ENCODE measurements at regions not wholly inside any gene's neighbourhood (a gene's known extent, or its start where the extent isn't known, plus 50 kb on each side); places are given as distances from the start of the nearest gene placed in this dataset.

DNA sequence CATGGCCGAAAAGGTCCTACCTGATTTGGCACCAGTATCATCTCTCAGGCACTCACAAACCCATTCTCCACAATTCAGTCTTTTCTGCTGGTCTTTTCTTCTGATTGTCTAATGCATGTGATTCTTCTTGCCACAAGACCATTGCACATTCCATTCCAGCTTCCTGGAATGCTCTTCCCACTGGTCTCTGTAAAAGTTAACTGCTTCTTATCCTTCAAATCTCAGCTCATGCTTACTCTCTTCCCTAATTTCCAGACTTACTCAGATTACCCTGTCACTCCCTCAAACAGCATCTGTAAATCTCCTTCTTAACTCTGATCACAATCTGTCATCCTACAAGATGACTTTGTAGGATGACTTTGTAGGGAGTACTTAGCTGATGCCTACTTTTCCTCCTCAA is 320.2 kb downstream of the MAP2K6 start:
- ChIA-PET CTCF (interaction anchor here (0.9 to 2.6 kb wide), 2 partner anchors 125 to 209 kb away, joined by 3 to 7 read pairs; no protein-coding TSS in a partner anchor), POLR2A (no interaction called here)
- TF ChIP-seq, protein P1, sequence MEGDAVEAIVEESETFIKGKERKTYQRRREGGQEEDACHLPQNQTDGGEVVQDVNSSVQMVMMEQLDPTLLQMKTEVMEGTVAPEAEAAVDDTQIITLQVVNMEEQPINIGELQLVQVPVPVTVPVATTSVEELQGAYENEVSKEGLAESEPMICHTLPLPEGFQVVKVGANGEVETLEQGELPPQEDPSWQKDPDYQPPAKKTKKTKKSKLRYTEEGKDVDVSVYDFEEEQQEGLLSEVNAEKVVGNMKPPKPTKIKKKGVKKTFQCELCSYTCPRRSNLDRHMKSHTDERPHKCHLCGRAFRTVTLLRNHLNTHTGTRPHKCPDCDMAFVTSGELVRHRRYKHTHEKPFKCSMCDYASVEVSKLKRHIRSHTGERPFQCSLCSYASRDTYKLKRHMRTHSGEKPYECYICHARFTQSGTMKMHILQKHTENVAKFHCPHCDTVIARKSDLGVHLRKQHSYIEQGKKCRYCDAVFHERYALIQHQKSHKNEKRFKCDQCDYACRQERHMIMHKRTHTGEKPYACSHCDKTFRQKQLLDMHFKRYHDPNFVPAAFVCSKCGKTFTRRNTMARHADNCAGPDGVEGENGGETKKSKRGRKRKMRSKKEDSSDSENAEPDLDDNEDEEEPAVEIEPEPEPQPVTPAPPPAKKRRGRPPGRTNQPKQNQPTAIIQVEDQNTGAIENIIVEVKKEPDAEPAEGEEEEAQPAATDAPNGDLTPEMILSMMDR (IDR thresholded peaks at IDR 0.05; ENCODE audit: low read depth, low read length), result no peak
- Histone ChIP-seq H3K27me3 (ENCODE audit: control insufficient read depth, insufficient read depth, low read length) (no peaks in the 10 kb centered on the region), H3K9me3 (ENCODE audit: control insufficient read depth, insufficient read depth, low read length) (no peaks in the 10 kb centered on the region), H3K27ac (ENCODE audit: low read depth, low read length) (no peak overlapping the region), H3K4me3 (ENCODE audit: low read depth, low read length) (no peak overlapping the region)
- DNase-seq (ENCODE audit: low read depth, low spot score), result no peak

DNA sequence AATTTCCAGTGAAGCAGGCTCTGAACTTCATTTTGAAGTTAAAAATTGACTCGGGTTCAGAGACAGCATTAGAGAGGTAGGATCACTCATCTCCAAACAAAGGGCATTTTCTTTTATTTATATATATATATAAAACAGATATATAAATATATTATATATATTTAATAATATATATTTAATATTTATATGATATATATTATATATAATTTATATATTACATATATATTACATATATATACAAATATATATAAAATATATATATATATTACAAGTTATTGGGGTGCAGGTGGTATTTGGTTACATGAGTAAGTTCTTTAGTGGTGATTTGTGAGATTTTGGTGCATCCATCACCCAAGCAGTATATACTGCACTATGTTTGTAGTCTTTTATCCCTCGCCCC is 320.8 kb downstream of the MAP2K6 start:
- Histone ChIP-seq H3K4me3 (ENCODE audit: low read depth, low read length) (no peak overlapping the region), H3K27me3 (ENCODE audit: control insufficient read depth, insufficient read depth, low read length) (no peaks in the 10 kb centered on the region), H3K9me3 (ENCODE audit: control insufficient read depth, insufficient read depth, low read length) (no peaks in the 10 kb centered on the region), H3K27ac (ENCODE audit: low read depth, low read length) (no peak overlapping the region)
- ChIA-PET CTCF (no interaction called here), POLR2A (no interaction called here)
- TF ChIP-seq, protein P1 (IDR thresholded peaks at IDR 0.05; ENCODE audit: low read depth, low read length), result no peak
- no peak for DNase-seq (ENCODE audit: low read depth, low spot score)

DNA sequence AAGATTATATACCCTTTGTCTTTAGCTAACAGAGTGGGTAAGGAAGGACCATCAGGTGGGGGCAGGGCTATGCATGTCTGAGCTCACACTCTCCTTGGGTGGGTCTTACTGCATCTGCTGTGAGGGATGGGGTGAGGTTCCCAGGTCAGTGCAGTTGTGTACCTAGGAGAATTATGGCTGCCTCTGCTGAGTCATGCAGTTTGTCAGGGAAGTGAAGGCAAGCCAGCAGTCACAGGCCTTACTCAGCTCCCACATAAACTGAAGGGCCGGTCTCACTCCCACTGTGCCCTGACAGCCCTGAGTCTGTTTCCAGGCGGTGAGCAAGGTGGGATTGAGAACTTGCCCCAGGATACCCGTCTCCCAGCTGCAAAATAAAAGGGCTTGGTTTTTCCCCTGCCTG is 328.6 kb downstream of the MAP2K6 start:
- DNase-seq (ENCODE audit: low read depth, low spot score), result no peak
- H3K9me3 ChIP-seq (ENCODE audit: control insufficient read depth, insufficient read depth, low read length), result no peaks in the 10 kb centered on the region
- H3K27ac ChIP-seq (ENCODE audit: low read depth, low read length), result no peak overlapping the region
- ChIA-PET POLR2A (no interaction called here), CTCF (no interaction called here)
- H3K4me3 ChIP-seq (ENCODE audit: low read depth, low read length), result no peak overlapping the region
- TF ChIP-seq, protein P1 (IDR thresholded peaks at IDR 0.05; ENCODE audit: low read depth, low read length), result no peak
- H3K27me3 ChIP-seq (ENCODE audit: control insufficient read depth, insufficient read depth, low read length), result no peaks in the 10 kb centered on the region

DNA sequence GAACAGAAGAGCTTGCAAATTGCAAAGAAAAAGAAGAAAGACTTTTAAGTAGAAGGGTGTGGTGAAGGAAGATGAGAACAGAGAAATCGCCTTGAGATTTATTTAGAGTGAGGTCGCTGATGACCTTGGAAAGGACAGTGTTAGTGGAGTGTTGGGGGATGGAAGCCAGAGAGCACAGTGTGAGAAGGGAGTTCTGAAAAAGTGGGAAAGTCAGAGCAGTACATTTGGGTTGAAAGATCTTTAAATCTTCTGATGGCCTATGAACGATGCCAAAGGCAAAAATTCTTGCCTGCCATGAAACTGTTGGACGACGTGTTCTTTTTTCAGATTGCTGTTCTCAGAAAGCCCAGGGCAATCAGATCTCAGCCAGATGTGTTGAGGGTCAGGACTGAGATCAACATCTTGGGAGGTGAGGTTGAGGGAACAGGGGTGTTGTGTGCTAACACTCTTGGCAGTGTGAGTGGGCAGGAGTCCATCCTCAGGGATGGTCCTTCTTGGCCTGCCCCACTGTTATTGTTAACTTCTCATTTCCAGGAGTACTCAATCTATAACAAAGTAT is 330.1 kb downstream of the MAP2K6 start:
- H3K27me3 ChIP-seq (ENCODE audit: control insufficient read depth, insufficient read depth, low read length), result no peaks in the 10 kb centered on the region
- POLR2A ChIA-PET, result no interaction called here
- CTCF ChIA-PET, result no interaction called here
- H3K27ac ChIP-seq (ENCODE audit: low read depth, low read length), result no peak overlapping the region
- no peaks in the 10 kb centered on the region for H3K9me3 ChIP-seq (ENCODE audit: control insufficient read depth, insufficient read depth, low read length)
- TF ChIP-seq, protein P1 (IDR thresholded peaks at IDR 0.05; ENCODE audit: low read depth, low read length), result no peak
- H3K4me3 ChIP-seq (ENCODE audit: low read depth, low read length), result no peak overlapping the region
- no peak for DNase-seq (ENCODE audit: low read depth, low spot score)

DNA sequence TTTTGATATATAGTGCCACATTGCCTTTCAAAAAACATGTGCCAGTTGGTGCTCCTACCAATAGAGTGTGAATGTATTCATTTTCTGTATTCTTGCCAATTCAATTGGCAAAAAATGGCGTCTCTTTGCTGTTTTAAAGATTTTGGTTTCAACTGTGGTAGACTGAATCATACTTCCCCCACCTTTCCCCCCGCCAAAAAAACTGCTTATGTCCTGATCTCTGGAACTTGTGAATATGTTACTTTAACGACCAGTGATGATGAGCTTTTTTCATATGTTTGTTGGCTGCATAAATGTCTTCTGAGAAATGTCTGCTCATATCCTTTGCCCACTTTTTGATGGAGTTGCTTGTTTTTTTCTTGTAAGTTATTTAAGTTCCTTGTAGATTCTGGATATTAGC is 325.1 kb upstream of the KCNJ16 start:
- Histone ChIP-seq H3K9me3 (ENCODE audit: control insufficient read depth, insufficient read depth, low read length) (no peaks in the 10 kb centered on the region; the same call in 1 of the 2 replicates), H3K27ac (ENCODE audit: low read depth, low read length) (no peak overlapping the region), H3K4me3 (ENCODE audit: low read depth, low read length) (no peak overlapping the region), H3K27me3 (ENCODE audit: control insufficient read depth, insufficient read depth, low read length) (no peaks in the 10 kb centered on the region)
- DNase-seq (ENCODE audit: low read depth, low spot score), result no peak
- ChIA-PET POLR2A (no interaction called here), CTCF (interaction anchor here (0.6 kb wide), 1 partner anchor 779 kb away, joined by 4 read pairs; no protein-coding TSS in a partner anchor)
- TF ChIP-seq, protein P1 (IDR thresholded peaks at IDR 0.05; ENCODE audit: low read depth, low read length), result no peak

All from AG04450 (cell line).